ENCODE measurements at regions not wholly inside any gene's neighbourhood (a gene's known extent, or its start where the extent isn't known, plus 50 kb on each side); places are given as distances from the start of the nearest gene placed in this dataset.

- TF ChIP-seq NFRKB (IDR thresholded peaks at IDR 0.05) (no peak), L3MBTL2 (conservative IDR thresholded peaks at IDR 0.05) (no peak), ELF4 (IDR thresholded peaks at IDR 0.05) (no peak), SP1 (IDR thresholded peaks at IDR 0.05) (no peak), SUZ12 (IDR thresholded peaks at IDR 0.05) (no peak)
Measured at GRCh38 chr5:57772512-57772911, 289.9 kb upstream of the ACTBL2 start.
